ENCODE measurements at regions not wholly inside any gene's neighbourhood (a gene's known extent, or its start where the extent isn't known, plus 50 kb on each side); places are given as distances from the start of the nearest gene placed in this dataset.

DNA sequence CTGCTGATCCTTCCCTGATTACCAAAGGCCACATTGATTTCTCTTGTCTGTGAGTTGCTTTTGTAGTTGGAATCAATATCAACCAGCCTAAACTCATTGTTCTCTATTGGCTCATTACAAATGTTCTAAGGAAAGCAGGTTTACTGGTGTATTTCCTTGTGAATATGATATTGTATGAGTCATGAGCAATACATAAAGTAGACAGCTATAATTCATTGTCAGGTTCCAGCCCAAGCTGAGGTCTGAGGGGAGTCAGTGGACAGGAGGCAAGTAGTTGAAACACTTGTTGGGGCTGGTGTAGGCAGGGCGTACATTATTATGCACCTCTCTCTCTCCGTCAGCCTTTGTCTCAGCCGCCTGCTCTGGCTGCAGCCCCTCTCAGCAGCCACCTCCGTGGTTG is 451.7 kb downstream of the IPMK start:
- no peak for DNase-seq (ENCODE audit: low spot score in 2 of 2)
- no peak for FAIRE-seq

DNA sequence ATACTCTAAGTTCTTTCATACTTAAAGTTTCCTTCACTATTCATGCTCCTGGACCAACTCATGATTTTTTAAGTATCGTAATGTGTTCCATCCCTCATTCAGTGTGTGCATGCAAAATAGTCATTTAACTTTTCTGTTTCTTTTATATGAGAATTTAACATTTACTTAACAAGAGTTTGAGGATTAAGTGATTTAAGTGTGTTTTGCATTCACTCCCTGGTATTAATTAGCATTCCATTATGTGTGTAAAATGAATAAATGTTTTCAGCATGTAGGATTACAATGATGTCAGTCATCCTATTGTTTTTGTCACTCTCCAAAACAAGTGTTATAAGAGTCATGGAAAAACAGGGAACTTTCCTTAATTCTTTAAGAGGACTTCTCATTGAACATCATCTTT is 457.7 kb downstream of the IPMK start:
- no peak for FAIRE-seq
- no peak for DNase-seq (ENCODE audit: low spot score in 2 of 2)

DNA sequence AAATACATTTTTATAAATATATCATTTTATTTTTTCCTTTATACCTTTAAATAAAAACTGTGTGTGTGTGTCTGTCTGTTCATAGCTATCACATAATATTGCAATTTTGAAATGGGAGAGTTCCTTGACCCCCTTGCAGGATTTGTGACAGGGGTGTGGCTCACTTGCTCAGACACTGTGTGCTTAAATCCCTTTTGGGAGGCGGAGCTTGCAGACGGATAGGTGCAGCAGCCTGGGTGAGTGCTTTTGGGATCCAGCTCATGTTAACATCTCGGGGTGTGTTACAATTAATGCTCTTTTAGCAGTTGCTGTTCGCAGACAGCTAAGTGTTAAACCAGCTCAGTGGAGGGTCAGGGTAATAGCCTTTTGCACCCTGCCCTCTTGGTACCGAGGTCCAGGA is 459.8 kb downstream of the IPMK start:
- FAIRE-seq (no peak), DNase-seq (ENCODE audit: low spot score in 2 of 2) (no peak)

DNA sequence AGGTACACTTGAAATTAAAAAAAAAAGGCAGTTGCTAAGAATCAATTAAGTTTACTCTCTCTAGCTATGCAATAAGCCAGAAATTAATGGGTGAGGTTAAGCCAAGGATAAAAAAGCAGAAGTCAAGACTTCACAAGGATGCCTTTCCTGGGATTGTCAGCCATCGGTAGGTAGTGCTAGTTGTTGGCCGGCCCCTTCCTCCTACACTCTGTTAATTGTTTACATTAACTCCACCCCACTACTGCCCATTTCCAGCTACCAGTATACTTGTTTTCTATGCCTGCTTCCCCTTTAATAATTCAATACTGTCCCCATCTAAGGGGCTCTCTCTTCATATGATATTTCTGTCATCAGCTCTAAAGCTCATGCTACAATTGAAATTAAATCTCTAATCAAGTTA is 461.0 kb downstream of the IPMK start:
- no peak for DNase-seq (ENCODE audit: low spot score in 2 of 2)
- FAIRE-seq = no peak

DNA sequence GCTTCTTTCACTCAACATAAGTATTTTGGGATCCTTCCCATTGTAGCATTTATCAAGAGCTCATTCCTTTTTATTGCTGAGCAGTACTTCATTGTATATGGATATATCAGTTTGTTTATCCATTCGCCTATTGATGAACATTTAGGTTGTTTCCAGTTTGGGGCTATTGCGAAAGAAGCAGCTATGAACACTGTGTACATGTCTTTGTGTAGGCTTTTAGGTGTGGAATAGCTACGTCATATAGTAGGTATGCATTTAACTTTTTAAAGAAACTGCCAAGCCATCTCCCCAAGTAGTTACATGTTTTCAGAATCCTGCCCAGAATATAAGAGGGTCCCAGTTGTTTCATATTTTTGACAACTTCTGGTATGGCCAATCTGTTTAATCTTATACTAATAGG is 468.1 kb downstream of the IPMK start:
- FAIRE-seq (no peak), DNase-seq (ENCODE audit: low spot score in 2 of 2) (no peak)

DNA sequence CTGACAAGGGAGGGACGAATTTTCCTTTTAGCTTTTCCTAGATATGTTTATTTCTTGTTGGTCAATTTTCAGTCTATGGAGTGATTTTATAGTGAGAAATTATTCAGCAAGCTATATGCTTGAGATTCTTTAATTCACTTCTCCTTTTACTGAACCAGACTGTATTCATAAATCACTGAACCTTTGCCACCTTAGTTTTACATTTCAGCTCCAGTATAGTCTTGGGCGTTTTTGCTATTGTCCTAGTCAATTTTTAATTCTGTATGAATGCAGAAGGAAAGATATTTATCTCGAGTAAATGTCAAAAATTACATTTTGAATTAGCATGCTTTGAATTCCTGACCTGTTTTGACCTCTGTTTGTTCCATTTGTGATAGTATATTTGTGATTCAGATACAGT is 468.9 kb downstream of the IPMK start:
- no peak for FAIRE-seq
- DNase-seq (ENCODE audit: low spot score in 2 of 2) = no peak

DNA sequence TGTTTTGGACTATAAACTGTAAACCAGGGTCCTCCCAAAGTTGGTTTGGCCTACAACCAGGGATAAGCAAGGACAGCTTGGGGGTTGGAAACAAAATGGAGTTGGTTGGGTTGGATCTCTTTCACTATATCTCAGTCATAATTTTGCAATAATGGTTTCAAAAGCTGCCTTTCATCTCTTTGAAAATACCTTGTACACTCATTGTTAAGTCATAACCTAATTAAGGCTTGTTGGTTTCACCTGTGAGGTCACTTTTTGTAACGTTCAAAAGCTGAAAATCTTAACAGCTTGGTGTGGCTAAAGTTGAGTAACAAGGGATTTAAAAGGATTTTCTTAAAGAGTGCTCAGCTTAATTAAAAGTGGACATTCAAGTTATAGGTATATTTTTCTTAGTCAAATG is 476.1 kb downstream of the IPMK start:
- no peak for DNase-seq (ENCODE audit: low spot score in 2 of 2)
- no peak for FAIRE-seq

DNA sequence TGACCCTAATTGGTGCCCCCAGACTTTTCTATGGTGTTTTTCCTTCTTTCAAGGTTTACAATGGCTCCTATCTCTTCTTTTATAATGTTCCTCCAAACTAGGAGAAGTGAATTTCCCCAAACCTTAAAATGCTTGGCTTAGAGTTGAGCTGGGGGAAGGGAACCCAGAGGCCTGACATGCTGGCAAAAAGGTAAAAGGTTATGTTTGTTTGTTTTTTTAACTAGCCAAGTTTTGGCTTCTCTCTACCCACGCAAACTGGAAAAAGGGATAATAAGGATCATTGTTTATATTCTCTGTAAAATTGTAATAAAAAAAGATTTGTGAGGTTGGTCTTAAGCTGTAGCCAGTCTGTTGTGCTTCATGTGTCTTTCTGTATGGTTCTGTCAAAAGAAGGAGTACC is 477.0 kb downstream of the IPMK start:
- DNase-seq (ENCODE audit: low spot score in 2 of 2) = no peak
- FAIRE-seq = no peak

DNA sequence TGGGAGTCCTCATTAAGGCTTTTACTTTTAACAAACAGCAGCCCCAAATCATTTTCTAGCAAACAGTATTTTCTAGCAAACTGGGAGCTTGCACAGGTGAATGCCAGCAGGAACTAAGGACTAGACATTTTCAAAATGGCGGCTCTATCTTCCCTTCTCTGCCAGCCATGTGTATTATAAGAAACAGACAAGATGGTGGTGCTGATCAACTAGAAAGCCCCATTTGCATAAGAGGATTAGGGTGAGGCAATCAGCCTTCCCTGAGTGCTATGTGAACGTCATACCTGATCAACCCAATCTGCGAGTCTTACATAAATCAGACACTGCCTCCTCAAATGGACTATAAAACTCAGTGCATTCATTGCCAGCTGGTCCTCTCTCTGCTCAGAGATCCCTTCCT is 479.6 kb downstream of the IPMK start:
- DNase-seq (ENCODE audit: low spot score in 2 of 2) = no peak
- no peak for FAIRE-seq

DNA sequence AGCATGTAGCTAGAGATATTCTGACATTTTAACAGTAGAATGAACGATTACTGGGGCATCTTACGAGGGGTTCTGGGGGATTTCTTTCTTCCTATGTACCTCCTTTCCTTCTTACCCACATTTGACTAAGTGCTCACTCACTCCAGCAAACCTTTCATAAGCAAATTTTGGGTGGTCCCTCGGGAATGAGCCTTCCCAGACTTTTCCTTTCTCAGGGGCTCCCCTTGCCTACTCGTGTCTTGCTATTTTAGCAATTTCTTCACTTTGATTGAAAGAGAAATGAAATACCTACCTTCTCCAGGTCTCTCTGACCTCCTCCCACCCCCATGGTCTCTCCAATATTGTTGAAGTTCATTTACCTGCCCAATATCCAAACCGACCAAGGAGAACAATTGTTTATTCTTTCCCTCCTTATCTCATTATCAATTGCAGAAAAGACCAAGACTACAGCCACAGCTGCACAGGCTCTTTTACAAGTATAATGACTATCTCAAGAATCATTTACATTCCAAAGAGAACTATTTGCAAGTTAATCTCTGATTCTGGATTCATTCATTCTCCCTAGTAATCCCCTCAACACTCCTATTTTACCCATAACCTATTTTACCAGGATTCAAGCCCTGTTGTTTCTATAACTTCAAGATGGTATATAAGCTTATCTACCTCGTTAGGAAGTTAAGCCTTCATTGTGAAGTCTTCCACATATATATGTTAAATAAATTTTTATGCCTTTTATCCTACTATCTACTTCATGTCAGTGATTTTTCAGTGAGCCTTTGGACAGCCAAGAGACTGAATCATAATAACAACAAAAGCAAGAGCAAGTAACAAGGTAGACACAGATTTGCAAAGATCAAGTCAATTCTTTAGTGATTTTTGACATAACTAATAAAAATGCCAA is 480.6 kb downstream of the IPMK start:
- no peak for DNase-seq (ENCODE audit: low spot score in 2 of 2)
- no peak for FAIRE-seq

DNA sequence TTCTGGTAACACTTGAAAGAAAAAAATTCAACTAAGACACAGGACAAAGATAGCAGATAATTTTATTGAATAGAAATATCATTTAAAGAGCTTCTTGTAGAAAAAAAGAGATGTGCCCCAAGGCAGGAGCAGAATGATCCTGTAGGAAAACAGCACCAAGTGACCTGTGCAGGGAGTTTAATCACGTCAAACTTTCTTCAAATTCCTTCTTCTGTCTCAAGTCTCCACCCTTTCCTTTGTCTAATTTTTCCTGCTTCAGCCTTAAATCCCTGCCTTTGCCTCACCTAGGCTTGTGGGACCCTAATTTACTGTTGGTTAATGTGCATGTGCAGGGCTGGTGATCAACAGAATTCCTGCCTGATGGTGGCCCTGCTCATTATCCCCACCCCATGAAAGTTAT is 481.4 kb downstream of the IPMK start:
- no peak for FAIRE-seq

DNA sequence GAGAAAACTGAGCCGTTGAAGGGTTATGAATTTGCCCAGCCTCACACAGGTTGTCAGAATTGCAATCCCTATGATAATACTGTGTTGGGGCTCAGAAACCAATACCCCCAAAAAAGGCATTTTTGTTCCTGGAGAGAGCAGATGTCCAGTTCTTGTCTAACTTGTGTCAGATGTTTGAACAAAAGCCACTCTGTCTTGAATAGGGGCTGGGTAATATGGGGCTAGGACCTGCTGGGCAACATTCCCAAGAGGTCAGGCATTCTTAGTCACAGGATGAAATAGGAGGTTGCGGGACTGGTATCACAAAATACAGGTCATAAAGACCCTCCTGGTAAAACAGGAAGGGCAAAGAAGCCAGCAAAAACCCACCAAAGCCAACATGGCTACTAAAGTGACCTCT is 482.1 kb downstream of the IPMK start:
- DNase-seq (ENCODE audit: low spot score in 2 of 2) (no peak), FAIRE-seq (no peak)

More for the DNA sequence above, 481.4 kb downstream of the IPMK start:
- no peak for DNase-seq (ENCODE audit: low spot score in 2 of 2)

DNA sequence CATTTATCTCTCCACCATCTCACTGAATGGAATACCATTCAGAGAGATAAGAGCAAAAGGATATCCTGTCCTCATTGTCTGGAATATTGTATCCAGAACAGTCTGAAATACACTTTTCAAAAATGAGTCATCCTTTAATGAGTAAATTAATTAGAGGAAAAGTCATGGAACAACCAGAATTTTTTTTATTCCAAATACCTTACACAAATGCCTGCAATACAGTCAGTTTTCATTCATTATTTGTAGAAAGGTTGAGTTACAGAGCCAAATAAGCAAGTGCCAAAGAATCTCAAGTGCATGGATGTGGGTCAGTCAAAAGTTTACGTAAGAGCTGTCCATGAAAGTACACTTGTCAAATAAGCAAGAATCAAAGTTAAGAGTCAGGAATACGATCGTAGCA is 482.6 kb downstream of the IPMK start:
- DNase-seq (ENCODE audit: low spot score in 2 of 2) = no peak
- no peak for FAIRE-seq

DNA sequence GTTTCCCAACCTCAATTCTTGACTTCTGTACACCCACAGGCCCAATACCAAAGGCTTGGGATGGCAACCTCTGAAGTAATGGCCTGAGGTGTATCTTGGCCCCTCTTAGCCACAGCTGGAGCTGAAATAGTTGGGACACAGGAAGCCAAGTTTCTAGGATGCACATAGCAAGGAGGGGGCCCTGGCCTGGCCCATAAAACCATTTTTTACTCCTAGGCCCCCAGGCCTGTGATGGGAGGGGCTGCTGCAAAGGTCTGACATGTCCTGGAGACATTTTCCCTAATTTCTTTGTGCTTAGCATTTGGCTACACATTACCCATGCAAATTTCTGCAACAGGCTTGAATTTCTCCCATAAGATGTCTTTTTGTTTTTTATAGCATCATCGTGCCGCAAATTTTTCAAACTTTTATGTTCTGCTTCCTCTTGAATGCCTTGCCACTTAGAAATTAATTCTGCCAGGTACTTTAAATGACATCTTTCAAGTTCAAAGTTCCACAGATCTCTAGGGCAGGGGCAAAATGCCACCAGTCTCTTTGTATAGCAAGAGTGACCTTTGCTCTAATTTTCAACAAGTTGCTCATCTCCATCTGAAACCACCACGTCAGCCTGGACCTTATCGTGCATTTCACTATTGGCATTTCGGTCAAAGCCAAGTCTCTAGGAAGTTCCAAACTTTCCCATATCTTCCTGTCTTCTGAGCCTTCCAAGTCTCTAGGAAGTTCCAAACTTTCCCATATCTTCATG is 490.8 kb downstream of the IPMK start:
- no peak for FAIRE-seq

DNA sequence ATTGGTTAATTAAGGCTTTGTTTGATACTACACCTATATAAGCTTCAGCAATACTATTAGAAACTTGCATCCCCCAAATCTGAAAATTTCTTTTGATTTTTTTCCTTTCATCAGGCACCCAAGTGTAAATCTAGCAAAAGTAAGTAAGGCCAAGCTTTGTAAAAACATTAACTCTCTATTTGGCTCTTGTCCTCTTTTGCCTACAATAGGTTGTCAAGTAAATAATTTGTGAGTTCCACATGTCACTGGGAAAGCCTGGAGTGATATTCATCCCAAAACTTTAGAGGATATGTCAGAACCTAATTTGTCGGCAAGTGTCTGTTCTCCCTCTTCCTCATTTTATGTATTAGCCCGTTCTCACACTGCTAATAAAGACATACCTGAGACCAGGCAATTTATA is 492.4 kb downstream of the IPMK start:
- DNase-seq (ENCODE audit: low spot score in 2 of 2) (no peak), FAIRE-seq (no peak)

More for the DNA sequence above, 490.8 kb downstream of the IPMK start:
- DNase-seq (ENCODE audit: low spot score in 2 of 2) = no peak

DNA sequence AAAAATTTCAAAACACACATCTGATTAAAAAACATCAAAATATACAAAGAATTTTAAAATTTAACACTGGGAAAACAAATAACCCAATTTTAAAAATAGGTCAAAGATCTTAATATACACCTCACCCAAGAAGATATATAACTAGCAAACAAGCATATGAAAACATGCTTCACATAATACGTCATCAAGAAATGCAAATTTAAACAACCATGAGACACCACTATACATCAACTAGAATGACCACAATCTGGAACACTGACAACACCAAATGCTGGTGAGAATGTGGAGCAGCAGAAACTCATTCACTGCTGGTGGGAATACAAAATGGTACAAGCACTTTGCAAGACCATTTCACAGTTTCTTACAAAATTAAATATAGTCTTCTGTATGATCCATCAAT is 498.4 kb downstream of the IPMK start:
- FAIRE-seq = no peak
- no peak for DNase-seq (ENCODE audit: low spot score in 2 of 2)

DNA sequence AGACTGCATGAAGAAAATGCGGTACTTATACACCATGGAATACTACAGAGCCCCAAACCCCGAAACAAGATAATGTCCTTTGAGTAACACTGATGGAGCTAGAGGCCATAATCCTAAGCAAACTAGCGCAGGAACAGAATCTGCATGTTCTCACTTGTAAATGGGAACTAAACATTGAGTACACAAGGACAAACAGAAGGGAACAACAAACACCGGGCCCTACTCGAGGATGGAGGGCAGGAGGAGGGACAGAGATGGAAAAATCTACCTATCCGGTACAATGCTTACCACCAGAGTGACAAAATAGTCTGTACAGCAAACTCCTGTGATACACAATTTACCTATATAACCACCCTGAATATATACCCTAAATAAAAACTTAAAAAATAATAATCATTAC is 507.9 kb downstream of the IPMK start:
- DNase-seq (ENCODE audit: low spot score in 2 of 2) (no peak), FAIRE-seq (no peak)

DNA sequence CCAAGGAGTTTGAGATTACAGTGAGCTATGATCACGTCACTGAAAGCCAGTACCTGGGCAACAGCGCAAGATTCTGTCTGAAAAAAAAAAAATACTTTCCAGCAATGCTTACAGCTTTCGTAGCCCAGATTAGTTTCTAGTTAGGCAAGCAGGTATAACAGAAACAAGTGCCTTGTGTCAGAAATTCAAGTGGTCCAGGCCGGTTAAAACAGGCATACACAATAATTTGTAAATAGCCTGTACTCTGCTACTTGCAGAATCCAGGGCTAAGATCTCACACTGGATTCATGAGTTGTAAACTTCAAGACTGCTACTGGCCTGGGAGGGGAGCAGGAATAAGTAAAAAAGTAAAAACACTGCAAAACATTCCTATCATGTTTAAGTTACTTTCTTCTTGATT is 512.9 kb downstream of the IPMK start:
- FAIRE-seq (no peak), DNase-seq (ENCODE audit: low spot score in 2 of 2) (no peak)

DNA sequence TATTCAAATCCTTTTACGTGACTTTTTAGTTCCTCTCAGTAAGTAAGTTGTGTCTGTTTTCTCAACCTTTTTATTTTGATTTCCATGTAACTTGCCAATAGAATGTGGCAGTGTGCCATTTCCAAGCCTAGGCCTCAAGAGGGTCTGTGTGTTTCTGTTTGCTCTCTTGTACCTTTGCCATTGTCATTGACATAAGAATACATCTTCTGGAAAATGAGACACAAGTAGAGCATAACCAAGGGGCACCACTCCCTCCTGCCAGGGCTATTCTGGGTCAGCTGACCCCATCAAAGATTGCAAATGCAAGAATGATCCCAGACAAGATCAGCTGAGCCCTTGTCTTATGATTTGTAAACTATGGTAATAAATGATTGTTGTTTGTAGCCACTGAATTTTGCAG is 524.0 kb downstream of the IPMK start:
- DNase-seq (ENCODE audit: low spot score in 2 of 2) (no peak), FAIRE-seq (no peak)

DNA sequence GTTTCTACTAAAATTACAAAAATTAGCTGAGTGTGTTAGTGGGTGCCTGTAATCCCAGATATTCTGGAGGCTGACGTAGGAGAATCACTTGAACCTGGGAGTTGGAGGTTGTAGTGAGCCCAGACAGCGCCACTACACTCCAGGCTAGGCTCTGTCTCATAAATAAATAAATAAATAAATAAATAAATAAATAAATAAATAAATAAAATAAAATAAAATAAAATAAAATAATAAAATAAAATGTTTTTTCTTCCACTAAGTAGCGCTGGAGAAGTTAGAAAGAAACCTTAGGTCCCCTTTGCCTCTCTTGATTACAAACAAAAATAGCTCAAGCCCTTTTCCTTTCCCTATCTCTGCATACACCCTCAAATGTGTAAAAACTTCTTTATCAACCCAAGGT is 525.9 kb downstream of the IPMK start:
- DNase-seq (ENCODE audit: low spot score in 2 of 2) (no peak), FAIRE-seq (no peak)

DNA sequence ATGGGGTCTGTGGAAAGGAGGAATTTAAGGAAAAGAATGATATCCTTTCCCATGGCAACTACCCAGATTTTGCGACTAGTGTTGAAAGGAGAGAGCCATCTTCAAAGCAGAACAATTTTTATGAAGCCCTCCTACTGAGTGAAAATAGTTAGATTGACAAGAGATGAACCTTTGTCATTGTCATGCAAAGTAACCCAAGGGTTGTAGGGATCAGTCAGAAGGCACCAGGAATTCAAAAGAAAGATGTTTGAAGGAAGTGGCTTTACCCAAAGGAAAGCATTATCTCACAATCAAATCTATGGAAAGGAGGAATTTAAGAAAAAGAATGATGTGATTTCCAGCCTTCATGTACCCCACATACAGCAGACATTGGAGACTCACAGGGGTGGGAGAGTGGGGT is 544.4 kb downstream of the IPMK start:
- DNase-seq (ENCODE audit: low spot score in 2 of 2) = no peak
- FAIRE-seq = no peak

DNA sequence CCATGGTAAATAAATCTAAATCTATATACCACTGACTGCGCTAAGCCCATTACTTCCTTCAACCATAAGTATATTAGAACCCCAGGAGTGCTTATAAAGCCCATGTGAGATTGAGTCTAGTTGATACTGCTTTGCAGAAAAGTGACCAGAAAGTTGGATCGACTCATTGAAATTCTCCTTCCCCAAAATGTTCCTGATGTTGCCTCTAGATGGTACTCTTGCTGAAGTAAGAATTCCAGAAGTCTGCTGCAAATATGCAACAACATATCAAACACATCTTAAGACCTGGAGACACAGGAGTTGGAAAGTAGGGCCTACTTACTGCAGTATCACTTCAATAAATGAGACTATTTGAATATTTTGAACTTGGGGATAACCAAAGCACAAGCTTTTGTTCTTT is 550.8 kb downstream of the IPMK start:
- FAIRE-seq = no peak
- no peak for DNase-seq (ENCODE audit: low spot score in 2 of 2)
